HL-60/S4 treated with retinoic acid at 250 ng/mL for 4 days and 3 days (cell line): ENCODE measurements at regions not wholly inside any gene's neighbourhood (a gene's known extent, or its start where the extent isn't known, plus 50 kb on each side); places are given as distances from the start of the nearest gene placed in this dataset.

Experiments
- in situ Hi-C: fragments of 300-500 bp; cut with MboI; formaldehyde crosslinking; loops from 2 replicates; pipeline ENCODE4 v1.7.0; 2022; ENCODE audit warnings: low sequenced_read_pairs

- in situ Hi-C loops: no loop called here
Measured at GRCh38 chr14:100398044-100398443, 74.9 kb downstream of the SLC25A47 start.

- in situ Hi-C loops: no loop called here
Measured at GRCh38 chr14:100399052-100399849, 76.1 kb downstream of the SLC25A47 start.

- in situ Hi-C loops: loop anchor here (10.0 kb wide), 1 partner anchor 245 kb away; no protein-coding TSS in a partner anchor
Measured at GRCh38 chr14:100400115-100400514, 77.0 kb downstream of the SLC25A47 start.

DNA sequence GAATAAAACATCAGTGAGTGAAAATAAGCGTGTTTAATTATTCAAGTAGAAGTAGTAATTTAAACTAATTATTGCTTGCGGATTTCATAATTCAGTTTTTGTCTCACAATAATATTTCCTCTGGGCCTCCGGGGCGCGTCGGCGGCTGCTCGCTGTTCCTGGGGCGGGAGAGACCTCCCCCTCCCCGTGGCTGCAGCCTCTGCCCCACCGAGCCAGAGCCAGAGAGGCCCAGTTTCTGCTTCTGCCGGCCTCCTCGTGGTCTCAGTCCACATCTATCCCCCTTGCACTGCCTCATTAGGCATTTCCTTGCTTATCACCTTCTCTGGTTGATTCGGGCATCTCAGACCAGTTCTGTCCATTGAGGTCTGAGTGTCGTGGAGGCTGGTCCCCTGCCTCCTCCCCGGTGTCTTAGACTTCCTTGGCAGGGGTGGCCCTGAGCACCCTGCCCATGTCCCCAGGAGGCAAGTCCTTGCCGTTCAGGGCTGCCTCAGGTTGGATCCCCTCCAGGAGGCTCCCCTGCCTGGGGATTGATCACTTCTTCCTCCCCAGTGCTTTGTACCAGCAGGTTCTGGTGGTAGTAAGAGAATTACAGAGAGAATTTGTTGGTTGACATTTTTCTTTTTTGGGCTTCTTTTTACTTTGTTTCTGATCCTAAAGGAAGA is 78.0 kb downstream of the SLC25A47 start:
- in situ Hi-C loops: loop anchor here (10.0 kb wide), 1 partner anchor 244 kb away; no protein-coding TSS in a partner anchor

- in situ Hi-C loops: loop anchor here (10.0 kb wide), 1 partner anchor 243 kb away; no protein-coding TSS in a partner anchor
Measured at GRCh38 chr14:100401792-100402191, 78.7 kb downstream of the SLC25A47 start.

DNA sequence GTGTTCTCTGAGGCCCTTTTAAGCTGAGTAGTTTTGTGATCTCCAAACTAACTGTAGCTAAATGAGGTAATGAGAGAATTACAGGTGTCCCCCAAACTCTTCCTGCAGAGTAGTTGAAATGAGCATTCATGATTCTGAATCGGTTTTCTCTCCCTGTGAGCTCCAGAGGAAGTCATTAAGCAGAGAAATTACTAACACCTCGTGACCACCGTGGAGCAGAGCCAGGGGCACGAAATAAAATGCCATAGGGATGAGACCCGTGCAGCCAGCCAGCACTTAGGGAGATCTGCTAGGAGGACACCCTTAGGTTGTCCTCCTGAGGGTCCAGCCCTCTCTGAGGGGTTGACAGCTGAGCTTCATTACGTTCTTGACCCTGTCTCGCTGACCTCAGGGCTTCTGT is 79.5 kb downstream of the SLC25A47 start:
- in situ Hi-C loops: loop anchor here (10.0 kb wide), 1 partner anchor 242 kb away; no protein-coding TSS in a partner anchor

DNA sequence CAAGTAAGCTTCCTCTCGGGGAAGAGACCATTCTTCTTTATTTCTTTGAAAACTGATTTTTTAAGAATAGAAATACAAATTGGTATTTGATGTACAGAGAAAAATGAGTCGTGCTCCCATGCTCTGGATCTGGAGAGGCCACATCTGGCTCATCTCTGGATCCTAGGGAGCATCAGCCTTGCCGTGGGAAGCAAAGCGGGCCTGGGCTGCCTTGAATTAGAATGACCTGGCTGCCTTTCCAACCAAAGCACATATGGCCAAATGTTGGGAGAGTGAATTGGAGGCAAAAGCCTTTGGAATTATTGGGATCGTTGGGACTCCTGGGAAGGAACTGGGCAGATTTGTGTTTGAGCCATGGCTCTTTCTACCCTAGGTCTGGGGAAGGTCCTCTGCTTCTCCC is 80.0 kb downstream of the SLC25A47 start:
- in situ Hi-C loops: loop anchor here (10.0 kb wide), 1 partner anchor 242 kb away; no protein-coding TSS in a partner anchor

DNA sequence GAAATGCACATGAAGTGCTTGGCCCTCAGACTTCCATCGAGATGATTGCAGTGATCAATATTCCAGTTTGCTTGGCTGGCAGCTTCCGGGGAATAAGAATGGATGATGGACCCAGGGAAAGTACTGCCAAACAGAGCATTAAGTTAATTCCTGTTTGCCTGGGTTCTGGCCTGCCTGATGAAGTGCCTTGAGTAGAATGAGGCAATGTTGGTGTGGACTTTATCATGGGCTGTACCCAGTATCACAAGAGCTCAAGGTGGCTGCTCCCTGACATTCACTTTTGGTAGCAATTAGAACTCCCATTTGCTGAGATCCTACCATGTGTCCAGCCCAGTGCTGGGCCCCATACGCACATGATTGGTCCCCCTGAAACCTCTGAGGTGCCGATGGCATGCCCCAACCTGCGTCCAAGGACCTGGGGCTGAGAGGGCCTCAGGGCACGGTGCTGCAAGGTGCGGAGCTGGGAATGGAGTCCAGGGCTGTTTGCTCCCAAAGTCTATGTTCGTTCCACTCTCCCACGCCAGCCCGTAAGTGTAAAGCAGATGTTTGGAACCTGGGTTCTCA is 80.7 kb downstream of the SLC25A47 start:
- in situ Hi-C loops: loop anchor here (10.0 kb wide), 1 partner anchor 241 kb away; no protein-coding TSS in a partner anchor

DNA sequence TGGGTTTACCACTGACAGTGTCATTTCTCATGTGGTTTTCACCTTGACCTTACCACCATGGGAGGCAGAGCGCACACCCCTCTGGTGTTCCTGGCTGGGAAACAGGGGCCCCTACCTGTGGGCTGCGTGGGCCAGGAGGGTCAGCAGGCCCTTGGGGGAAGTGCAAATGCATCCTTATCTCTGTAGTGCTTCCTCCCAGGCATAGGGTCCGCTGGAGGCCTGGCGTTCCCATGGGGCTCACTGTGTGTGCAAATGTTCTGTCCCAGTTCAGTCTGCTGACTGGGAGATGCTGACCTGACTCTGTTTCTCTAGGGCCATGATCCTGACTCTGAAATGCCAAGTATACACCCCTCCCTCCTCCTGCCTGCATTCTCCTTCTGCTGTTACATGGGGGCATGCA is 81.3 kb downstream of the SLC25A47 start:
- in situ Hi-C loops: loop anchor here (10.0 kb wide), 1 partner anchor 240 kb away; no protein-coding TSS in a partner anchor

GRCh38 chr14:100405760-100406455 is 82.8 kb downstream of the SLC25A47 start:
- in situ Hi-C loops: loop anchor here (10.0 kb wide), 1 partner anchor 239 kb away; no protein-coding TSS in a partner anchor

DNA sequence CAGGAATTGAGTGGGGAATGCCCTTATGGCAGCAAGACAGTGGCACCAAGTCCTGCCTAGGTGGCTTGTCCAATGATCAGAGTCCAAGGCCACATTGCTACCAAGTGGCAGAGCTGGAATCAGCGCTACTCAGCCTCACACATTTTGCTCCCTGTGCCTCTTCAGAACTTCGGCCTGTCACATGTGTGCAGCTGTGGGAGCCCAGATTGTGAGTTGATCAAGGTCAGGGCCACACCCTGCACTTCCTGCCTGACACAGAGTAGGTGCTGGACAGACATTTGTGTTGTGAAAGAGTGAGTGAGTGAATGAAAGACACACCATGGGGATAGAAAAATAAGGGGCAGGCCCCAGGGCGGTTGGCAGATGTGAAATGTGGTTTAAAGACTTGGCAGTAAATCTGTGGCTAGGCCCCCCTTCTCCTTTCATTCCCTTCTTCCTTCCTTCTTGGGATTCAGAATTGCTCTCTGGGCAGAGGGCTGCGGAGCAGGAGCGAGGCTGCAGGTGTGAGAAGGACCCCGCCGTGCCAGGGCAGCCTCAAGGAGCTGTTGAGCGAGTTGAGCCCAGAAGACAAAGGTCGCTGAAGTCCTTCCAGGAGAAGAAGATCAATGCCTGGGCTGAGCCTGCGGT is 83.5 kb downstream of the SLC25A47 start:
- in situ Hi-C loops: loop anchor here (10.0 kb wide), 1 partner anchor 238 kb away; no protein-coding TSS in a partner anchor

- in situ Hi-C loops: loop anchor here (10.0 kb wide), 1 partner anchor 237 kb away; no protein-coding TSS in a partner anchor
Measured at GRCh38 chr14:100407376-100408102, 84.4 kb downstream of the SLC25A47 start.

DNA sequence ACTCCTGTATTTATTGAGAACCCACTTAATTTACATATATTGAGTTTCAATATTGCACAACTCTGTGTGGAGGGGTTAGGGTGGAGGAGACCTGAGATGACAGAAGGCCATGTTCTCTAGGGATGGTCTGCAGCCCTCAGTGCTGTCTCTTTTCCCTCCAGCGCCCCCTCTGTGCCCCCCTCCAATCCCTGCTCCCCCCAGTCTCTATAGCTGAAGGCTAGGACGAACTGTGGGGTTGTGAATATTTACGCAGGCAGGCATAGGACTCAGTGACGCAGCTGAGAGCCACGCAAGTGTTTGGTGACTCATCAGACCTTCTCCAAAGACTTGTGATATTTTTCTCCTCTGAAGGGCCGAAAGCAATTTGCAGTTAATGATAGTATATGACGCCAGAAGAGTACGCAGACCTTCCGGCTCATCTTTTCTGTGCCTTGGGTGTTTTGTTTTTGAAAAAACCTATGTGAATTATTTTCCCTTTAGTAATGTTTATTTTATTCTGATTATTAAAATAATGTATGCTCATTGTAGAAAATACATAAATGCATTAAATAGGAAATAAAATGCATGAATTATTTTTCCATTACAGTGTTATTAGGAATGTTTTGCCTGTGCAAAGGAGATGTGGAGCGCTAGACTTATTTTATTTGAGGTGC is 85.3 kb downstream of the SLC25A47 start:
- in situ Hi-C loops: loop anchor here (10.0 kb wide), 1 partner anchor 236 kb away; no protein-coding TSS in a partner anchor

DNA sequence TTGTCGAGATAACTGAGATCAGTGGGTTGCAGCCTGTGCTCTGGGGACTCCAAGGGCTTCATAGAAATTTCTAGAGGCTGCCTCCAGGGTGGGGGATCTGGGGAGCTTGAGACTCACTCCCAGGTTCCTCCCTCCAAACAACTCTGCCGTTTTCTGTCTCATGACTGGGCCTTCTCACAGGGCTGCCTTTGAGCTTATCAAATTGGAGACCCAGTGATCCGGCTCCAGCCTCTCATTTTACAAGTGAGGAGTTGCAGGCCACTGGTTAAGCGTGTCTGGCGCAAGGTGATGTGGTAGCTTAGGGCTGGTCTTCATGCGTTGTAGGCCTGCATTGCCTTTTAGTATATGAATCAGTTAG is 85.8 kb downstream of the SLC25A47 start:
- in situ Hi-C loops: loop anchor here (10.0 kb wide), 1 partner anchor 236 kb away; no protein-coding TSS in a partner anchor

DNA sequence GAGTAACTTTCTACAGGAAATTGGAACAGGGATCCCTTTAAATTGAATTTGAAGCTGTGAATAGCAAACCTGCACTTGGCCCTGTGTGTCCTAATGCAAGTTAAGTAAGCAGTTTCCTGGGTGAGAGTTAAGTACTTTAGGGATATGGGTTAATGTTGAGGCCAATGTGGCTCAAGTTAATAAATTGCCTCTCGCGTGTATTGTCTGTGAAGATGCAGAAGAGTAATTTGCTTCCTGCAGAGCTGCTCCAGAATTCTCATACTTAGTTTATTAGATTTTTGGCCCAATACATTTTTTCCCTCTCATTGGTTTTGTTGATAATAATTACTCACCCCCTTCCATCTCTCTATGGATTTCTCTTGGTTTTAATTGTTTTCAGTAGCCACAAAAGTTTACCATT is 86.5 kb downstream of the SLC25A47 start:
- in situ Hi-C loops: loop anchor here (10.0 kb wide), 1 partner anchor 235 kb away; no protein-coding TSS in a partner anchor

- in situ Hi-C loops: no loop called here
Measured at GRCh38 chr14:100410056-100410565, 87.0 kb downstream of the SLC25A47 start.

- in situ Hi-C loops: no loop called here
Measured at GRCh38 chr14:100413699-100414098, 90.6 kb downstream of the SLC25A47 start.

GRCh38 chr14:100415226-100415625 is 92.1 kb downstream of the SLC25A47 start:
- in situ Hi-C loops: no loop called here
